Ovary (tissue), 3 donors: ENCODE measurements at regions not wholly inside any gene's neighbourhood (a gene's known extent, or its start where the extent isn't known, plus 50 kb on each side); places are given as distances from the start of the nearest gene placed in this dataset.

Experiments used
- EP300 ChIP-seq: sonication (generic); formaldehyde crosslinking; IDR thresholded peaks from one replicate; pipeline ENCODE4 v1.6.1; 2017; ENCODE audit warnings: antibody characterized with exemption
- POLR2A ChIP-seq: fragments of 450-650 bp; IDR thresholded peaks from one replicate; pipeline ENCODE4 v1.6.1; 2017; ENCODE audit warnings: antibody characterized with exemption, mild to moderate bottlenecking, moderate library complexity
- TF ChIP-seq, protein P1 (sequence below), 3 donors: fragments of 450-650 bp in 2 of 3; fragments of 200-600 bp in 1 of 3; IDR thresholded peaks; one replicate each; pipeline versions ENCODE4 v1.5.1 to v1.8.0; 2016 to 2022; ENCODE audit warnings: antibody characterized with exemption in 3 of 3, mild to moderate bottlenecking in 1 of 3
- donor health status: DM: no; HTN: no; CAD: no.

DNA sequence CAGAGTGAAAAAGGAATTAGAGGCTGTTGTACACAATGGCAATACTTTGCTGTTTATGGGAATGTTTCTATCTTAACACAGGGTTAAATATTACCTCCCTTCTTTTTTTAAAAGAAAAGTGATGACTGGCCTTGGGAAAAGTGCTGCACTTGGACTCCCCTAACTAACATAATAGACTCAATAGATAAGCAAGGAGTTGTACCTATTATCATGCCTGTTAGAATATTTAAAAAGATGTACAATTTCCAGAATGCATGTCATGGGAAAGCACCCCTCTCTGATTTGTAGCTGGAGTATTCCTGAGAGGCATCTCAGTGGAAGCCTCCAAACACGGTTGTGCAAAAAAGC is 79.3 kb upstream of the GPC6 start:
- TF ChIP-seq POLR2A: no peak
- TF ChIP-seq, protein P1, sequence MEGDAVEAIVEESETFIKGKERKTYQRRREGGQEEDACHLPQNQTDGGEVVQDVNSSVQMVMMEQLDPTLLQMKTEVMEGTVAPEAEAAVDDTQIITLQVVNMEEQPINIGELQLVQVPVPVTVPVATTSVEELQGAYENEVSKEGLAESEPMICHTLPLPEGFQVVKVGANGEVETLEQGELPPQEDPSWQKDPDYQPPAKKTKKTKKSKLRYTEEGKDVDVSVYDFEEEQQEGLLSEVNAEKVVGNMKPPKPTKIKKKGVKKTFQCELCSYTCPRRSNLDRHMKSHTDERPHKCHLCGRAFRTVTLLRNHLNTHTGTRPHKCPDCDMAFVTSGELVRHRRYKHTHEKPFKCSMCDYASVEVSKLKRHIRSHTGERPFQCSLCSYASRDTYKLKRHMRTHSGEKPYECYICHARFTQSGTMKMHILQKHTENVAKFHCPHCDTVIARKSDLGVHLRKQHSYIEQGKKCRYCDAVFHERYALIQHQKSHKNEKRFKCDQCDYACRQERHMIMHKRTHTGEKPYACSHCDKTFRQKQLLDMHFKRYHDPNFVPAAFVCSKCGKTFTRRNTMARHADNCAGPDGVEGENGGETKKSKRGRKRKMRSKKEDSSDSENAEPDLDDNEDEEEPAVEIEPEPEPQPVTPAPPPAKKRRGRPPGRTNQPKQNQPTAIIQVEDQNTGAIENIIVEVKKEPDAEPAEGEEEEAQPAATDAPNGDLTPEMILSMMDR (IDR thresholded peaks at IDR 0.05): no peak
- TF ChIP-seq EP300: no peak
